ENCODE measurements at regions not wholly inside any gene's neighbourhood (a gene's known extent, or its start where the extent isn't known, plus 50 kb on each side); places are given as distances from the start of the nearest gene placed in this dataset.

DNA sequence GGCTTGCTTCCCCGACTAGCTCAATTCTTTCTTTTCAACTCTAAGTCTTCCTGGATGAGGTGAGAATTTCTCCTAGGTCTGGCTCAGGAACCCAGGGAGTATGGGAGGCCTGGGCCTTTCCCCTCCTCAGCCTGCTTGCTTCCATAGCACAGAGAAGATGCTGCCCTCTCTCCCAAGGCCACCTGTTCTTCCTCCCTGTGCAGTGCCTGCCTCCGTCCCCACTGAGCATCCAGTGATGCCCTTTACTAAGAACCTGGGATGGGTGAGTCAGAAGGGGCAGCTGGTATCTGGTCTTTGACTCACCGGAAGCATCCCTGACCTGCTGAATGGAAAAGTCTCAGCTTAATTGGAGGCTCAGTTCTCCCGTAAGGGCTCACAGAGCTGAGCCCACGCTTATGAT, 607.9 kb downstream of the BUD13 start:
- TF ChIP-seq, protein P1, sequence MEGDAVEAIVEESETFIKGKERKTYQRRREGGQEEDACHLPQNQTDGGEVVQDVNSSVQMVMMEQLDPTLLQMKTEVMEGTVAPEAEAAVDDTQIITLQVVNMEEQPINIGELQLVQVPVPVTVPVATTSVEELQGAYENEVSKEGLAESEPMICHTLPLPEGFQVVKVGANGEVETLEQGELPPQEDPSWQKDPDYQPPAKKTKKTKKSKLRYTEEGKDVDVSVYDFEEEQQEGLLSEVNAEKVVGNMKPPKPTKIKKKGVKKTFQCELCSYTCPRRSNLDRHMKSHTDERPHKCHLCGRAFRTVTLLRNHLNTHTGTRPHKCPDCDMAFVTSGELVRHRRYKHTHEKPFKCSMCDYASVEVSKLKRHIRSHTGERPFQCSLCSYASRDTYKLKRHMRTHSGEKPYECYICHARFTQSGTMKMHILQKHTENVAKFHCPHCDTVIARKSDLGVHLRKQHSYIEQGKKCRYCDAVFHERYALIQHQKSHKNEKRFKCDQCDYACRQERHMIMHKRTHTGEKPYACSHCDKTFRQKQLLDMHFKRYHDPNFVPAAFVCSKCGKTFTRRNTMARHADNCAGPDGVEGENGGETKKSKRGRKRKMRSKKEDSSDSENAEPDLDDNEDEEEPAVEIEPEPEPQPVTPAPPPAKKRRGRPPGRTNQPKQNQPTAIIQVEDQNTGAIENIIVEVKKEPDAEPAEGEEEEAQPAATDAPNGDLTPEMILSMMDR (IDR thresholded peaks at IDR 0.05; ENCODE audit: low read depth, low read length), result no peak
- no peak overlapping the region for H3K4me3 ChIP-seq (ENCODE audit: low read depth, low read length)

DNA sequence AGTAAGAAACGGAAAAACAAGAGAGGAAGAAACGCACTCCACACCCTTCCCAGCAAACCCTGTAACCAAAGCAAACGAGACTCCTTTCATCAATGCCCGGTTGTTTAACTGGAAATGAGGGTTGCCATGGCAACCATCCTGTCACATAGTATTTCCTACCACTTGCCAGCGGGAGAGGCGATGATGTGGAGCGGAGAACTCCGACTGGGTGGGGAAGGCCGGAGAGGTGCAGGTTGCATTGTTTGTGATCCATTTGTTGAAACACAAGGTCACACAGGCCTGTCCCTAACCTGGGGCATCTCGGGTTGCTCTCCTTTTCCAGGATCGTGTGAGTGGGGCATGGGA, 609.9 kb downstream of the BUD13 start:
- TF ChIP-seq, protein P1 (IDR thresholded peaks at IDR 0.05; ENCODE audit: low read depth, low read length), result no peak
- H3K4me3 ChIP-seq (ENCODE audit: low read depth, low read length), result no peak overlapping the region

DNA sequence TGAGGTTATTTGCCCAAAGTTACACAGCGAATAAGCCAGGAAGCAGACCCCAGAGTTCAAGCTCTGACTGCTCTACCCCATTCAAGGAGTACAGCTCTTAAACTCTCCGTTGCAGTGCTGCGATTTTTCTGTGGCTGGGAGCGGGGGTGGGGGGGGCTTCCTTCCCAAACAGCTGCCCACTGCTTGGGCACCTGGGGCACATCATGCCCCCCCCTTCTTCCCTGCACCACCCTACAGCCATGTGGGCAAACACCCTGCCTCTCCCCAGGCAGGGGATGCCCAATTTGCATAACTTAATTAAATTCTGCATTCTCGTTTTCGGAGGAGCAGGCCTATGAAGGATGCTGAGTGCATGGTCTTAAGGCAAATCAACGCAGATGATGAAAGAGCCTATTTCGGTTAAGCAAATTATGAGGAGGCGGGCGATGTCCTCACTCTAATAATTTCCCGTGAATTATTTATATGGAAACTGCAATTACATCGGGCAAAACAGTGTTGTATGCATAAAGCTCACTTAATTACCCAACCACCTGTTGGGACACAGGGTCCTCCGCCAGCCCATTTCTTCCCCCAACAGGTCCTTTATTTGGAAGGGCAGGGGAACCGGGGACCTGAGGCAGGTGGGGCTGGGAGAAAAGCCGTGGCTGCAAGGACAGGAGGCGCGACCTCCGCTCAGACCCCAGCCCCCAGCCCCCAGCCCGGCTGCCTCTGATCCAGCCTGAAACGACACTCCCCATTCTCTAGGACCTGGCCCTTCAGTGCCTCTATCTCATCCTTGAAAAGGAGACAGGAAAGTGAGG, 610.5 kb downstream of the BUD13 start:
- TF ChIP-seq, protein P1 (IDR thresholded peaks at IDR 0.05; ENCODE audit: low read depth, low read length), result no peak

DNA sequence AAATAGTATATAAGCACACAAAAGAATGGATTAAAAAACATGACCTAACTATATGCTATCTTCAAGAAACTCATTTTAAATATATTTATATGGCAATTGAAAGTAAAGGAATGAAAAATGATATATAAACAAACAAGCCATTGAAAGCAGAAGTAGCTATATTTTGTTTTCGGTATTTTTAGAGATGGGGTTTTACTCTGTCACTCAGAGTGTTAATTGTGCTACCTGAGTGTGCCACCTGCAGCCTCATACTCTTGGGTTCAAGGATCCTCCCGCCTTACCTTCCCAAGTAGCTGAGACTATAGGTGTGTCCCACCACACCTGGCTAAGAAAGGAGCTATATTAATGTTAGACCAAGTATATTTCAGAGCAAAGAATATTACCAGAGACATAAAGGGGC, 624.1 kb downstream of the BUD13 start:
- TF ChIP-seq, protein P1 (IDR thresholded peaks at IDR 0.05; ENCODE audit: low read depth, low read length), result no peak
- no peak overlapping the region for H3K4me3 ChIP-seq (ENCODE audit: low read depth, low read length)

More for the DNA sequence above, 610.5 kb downstream of the BUD13 start:
- no peak overlapping the region for H3K4me3 ChIP-seq (ENCODE audit: low read depth, low read length)

DNA sequence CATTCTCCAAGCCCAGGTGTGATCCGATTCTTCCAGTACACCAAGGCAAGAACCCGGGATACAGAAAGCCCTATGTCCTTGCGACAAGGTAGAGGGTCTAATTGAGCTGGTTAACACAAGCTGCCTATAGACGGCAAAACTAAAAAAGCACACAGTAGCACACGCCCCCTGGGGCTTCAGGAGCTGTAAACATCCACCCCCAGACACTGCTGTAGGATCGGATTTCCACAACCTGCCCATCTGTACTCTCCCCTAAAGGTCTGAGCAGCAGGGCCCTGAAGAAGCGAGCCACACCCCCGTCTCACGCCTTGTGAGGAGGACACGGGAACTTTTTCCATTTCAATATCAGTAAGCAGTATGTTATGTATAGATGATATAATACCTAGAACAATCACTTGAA, 624.7 kb downstream of the BUD13 start:
- TF ChIP-seq, protein P1 (IDR thresholded peaks at IDR 0.05; ENCODE audit: low read depth, low read length), result no peak
- no peak overlapping the region for H3K4me3 ChIP-seq (ENCODE audit: low read depth, low read length)

DNA sequence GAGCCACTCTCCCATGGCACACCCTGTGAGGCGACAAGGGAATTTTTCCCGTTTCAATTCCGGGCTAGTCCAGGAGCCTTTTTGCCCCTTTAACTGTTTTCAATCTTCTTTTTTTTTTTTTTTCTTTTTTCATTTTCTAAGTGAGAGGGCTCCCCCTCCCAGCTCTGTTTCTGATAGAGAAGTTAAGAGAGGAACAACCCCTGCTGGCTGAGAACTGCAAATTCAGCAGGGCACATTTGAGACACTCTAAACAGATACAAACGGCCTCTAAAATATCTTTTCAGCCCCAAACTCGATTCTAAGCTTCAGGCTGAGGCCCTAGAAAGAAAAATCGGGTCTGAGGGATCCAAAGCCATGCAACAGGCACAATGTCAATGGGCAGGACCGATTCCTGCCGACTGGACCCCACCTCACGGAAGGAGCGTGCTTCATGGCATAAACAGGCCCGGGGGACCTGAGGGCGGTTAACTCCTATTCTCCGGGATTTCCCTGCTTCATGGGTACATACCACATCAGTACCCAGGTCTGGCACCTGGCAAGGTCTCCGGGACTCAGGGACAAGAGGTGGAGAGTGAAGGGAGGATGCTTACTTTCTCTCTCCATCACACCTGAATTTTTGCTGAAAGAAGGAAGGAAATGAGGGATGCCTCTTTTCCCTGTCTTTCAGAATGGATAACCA, 627.5 kb downstream of the BUD13 start:
- H3K4me3 ChIP-seq (ENCODE audit: low read depth, low read length), result no peak overlapping the region
- TF ChIP-seq, protein P1 (IDR thresholded peaks at IDR 0.05; ENCODE audit: low read depth, low read length), result no peak

DNA sequence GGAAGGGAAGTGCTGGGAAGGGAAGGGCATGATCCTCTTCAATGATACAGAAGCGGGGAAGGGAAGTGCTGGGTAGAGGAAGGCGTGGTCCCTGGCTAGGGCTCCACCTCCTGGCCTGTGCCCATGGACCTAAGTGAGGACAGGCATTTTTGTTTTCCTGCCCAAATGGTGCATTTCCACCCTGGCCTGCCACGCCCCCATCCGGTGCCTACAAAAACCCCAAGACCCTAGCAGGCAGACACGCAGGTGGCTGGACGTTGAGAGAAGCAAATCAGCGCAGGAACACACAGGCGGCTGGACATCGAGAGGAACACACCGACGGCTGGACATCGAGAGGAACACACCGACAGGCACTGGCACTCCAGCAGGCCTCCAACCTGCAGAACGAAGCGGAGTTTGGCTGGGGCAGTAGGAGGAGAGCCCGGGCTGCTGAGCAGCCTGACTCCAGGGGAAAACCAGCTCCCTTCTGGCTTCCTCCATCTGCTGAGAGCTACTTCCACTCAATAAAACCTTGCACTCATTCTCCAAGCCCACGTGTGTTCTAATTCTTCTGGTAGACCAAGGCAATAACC, 628.3 kb downstream of the BUD13 start:
- H3K4me3 ChIP-seq (ENCODE audit: low read depth, low read length), result no peak overlapping the region
- TF ChIP-seq, protein P1 (IDR thresholded peaks at IDR 0.05; ENCODE audit: low read depth, low read length), result no peak
